HG03558 (cell line): ENCODE measurements at regions not wholly inside any gene's neighbourhood (a gene's known extent, or its start where the extent isn't known, plus 50 kb on each side); places are given as distances from the start of the nearest gene placed in this dataset.
"Not testable (repeated sequence)": the region's sequence is repeated elsewhere in the genome, so short reads cannot be mapped to it uniquely, and the experiment has no call there.

Experiments
- ATAC-seq: cut with Tn5 transposase; IDR thresholded peaks from one replicate; pipeline ENCODE4 v1.9.1; 2021; ENCODE audit warnings: moderate number of reproducible peaks; ENCODE audit not compliant: unreplicated experiment; ENCODE audit errors: extremely low read depth

DNA sequence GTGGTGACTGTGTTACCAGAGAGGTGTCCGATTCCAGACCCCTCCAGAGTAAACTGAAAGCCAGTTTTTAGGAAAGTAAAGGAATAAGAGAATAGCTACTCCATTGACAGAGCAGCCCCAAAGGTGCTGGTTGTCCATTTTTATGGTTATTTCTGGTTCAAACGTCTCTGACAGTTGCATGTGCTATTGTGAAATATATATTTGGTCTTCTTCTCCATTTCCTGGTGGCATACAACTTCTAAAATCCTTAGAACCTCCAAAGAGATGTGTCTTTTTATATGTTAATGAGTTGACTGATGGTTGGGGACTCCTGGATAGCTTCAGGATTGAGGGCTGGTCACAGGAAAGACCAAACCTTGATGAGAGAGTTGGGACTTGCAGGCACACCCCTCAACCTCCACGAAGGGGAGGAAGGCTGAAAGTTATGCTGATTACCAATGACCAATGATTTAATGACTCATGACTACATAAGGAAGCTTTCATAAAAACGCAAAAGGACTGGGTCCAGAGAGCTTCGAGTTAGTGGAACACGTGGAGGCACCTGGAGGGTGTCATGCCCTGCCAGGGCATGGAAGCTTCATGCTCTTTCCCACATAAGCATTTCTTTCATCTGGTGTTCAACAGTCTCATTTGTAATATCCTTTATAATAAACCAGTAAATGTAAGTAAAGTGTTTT, 100.7 kb downstream of the SLC16A1 start:
- no peak for ATAC-seq

DNA sequence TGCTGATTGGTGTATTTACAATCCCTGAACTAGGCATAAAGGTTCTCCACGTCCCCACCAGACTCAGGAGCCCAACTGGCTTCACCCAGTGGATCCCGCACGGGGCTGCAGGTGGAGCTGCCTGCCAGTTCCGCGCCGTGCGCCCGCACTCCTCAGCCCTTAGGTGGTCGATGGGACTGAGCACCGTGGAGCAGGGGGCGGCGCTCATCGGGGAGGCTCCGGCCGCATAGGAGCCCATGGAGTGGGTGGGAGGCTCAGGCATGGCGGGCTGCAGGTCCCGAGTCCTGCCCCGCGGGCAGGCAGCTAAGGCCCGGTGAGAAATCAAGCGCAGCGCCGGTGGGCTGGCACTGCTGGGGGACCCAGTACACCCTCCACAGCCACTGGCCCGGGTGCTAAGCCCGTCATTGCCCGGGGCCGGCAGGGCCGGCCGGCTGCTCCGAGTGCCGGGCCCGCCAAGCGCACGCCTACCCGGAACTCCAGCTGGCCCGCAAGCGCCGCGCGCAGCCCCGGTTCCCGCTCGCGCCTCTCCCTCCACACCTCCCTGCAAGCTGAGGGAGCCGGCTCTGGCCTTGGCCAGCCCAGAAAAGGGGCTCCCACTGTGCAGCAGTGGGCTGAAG, 101.5 kb downstream of the SLC16A1 start:
- not testable (repeated sequence) for ATAC-seq

DNA sequence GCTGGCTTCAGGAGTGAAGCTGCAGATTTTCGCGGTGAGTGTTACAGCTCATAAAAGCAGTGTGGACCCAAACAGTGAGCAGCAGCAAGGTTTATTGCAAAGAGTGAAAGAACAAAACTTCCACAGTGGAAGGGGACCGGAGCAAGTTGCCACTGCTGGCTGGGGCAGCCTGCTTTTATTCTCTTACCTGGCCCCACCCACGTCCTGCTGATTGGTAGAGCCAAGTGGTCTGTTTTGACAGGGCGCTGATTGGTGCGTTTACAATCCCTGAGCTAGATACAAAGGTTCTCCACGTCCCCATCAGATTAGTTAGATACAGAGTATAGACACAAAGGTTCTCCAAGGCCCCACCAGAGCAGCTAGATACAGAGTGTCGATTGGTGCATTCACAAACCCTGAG, 102.1 kb downstream of the SLC16A1 start:
- ATAC-seq, result not testable (repeated sequence)

DNA sequence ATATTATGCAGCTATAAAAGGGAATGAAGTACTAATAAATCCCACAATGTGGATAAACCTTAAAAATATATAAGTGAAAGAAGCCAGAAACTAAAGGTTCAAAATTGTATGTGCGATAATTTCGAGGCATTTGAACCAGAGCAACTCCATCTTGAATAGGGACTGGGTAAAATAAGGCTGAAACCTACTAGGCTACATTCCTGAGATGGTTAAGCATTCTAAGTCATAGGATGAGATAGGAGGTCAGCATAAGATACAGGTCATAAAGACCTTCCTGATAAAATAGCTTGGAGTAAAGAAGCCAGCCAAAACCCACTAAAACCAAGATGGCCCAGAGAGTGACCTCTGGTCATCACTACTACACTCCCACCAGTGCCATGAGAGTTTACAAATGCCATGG, 103.1 kb downstream of the SLC16A1 start:
- no peak for ATAC-seq

DNA sequence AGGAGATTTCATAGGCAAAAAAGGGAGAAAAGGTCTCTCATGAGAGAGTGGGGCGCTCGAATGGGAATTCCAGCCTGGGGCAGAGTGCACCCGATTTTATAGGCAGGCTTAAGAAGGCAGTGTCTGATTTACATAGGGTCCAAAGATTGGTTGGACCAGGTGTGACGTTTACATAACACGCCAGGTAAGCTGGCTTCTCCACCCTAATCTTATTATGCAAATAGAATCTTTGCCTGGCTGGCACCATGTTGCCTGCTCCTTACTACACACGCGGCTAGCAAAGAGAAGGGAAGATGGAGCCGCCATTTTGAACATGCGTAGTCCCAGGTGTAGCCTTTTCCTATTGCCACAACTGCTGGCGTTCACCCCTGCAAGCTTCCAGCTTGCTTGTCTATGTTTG, 103.7 kb downstream of the SLC16A1 start:
- ATAC-seq, result no peak

DNA sequence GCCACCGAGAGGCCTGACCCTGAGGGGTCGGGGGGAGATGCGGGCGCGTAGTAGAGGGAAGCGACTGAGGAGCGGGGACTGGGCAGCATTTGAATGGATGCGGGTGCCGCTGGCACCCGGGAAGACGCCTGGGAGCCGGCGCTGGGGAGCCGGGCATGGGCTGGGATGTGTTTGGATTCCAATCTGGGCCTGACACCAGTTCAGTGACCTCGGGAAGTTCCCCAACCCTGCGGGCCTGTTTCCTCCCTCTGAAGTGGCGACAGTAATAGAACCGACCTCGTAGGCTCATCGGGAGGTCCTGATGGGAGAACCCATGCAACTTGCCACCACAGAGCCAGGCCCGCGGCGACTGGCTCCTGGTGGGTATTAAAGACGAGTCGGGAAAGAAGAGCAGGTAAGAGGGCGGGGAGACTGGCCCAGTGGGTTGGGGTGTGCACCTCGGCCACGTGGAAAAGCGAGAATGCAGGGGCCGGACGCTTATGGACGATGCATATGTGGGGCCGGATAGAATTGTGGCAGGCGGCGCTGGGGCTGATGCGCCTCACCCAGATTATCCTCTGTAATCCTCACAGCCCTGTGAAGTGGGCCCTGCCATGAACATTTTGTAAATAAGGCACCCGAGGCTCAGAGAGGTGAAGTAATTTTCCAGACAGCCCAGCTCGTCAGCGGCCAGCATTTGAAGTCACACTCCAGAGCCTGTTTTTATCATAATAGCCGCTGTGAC, 105.8 kb downstream of the SLC16A1 start:
- ATAC-seq, result no peak

DNA sequence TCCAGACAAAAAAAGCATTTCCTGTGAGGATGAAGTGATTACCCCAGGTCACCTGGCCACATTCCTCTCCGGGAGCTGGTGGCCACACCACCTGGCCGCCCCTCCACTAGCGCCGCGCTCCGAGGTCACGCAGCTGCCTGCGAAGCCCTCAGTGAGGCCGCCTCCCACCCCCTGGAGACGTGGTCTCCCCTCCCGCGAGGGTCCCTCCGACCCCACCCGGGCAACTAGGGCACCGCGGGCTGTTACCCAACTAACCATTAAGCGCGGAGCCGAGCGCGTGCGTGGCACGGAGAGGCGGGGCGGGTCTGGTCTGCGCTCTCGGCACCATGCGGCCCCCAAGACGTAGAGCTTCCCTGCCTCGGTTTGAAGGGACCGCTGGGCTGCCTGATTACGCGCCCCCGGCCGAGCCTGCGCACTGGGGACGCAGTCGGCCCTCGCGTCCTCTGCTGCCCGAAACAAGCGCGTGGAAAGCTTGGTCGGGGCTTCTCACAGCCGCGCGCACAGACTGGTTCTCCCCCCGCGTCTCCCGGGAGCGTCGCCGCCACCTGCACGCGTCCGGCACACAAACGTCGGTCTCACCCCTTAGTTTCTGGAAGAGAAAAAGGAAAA, 106.5 kb downstream of the SLC16A1 start:
- ATAC-seq, result no peak

DNA sequence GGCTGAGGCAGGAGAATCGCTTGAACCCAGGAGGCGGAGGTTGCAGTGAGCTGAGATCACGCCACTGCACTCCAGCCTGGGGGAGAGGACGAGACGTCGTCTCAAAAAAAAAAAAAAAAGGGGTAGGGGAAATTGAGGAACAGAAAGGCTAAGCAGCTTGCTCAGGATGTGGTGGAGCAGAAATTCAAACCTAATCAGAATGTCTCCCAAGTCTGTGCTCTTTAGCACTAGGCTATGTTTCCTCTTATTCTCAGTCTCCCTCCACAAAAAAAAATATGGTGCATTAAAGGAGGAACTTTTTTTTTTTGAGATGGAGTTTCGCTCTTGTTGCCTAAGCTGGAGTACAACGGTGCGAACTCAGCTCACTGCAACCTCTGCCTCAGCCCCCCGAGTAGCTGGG, 114.2 kb downstream of the SLC16A1 start:
- no peak for ATAC-seq

DNA sequence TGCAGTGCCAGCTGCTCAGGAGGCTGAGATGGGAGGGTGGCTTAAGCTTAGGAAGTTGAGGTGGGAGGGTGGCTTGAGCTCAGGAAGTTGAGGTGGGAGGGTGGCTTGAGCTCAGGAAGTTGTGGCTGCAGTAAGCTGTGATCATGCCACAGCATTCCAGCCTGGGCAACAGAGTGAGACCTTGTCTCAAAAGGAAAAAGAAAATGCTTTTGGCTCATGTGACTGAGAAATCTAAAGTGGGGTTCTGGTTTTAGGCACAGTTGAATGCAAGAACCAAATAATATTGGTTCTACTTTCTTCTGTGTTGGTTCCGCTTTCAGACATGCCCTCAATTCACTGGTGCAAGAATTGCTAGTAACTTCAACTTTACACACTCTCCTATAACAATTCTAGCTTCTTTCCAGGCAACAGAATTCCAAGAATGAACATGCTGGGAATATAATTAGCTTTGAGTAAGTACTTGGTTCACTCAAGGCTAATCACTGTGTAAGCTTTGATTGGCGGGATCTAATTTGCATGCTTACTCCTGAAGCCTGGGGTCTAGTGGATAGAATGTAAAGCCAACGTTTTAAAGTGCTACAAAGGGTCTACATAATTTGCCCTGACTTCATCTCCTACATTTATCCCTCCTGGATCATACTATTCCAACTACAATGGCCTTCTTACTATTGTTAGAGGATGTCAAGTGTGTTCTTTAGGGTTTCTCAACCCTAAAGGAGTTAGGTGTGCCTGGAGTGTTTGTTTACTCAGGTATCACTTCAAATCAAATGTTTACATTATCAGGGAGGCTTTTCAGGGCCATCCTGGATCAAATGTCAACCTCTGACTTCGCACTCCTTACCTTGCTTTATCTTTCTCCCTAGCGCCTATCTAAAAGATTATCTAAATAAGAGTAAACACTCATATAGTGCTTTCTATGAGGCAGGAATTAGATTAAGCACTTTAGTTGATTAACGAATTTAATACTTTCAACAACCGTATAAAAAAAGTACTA, 115.1 kb downstream of the SLC16A1 start:
- ATAC-seq, result peak; percentile 79

DNA sequence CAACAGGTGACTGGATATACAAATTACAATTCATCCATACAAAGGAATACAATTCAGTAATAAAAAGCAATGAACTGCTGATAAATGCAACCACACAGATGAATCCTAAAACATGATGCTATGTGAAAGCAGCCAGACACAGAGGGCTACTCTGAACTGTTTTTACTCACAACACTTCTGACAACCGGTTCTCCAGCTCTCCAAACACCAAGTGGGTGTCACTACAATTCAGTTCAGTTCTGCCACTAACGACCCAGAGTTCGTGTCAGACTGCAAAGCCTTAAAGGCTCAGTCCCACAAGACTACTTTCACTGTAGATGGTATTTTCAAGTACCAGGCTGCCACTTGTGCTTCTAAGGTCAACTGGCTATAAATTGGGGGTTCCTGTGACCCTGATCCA, 119.4 kb downstream of the SLC16A1 start:
- no peak for ATAC-seq

DNA sequence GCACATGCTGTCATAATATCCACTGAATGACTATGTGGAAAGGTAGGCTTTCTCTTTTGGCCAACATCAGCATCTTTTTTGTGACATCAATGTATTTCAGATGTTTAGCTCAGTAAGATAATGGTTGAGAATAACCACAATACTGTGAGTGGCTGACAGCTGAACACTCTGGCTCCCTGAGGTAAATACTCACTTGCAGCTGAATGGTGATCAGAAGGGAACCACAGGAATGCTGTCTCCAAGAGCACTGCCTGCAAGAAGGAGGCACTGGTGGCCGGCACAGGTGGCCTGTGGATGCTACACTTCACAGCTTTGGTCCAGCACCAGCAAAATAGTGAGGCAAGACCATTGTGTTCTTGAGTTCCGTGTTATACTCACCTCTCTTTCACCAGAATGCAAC, 118.7 kb upstream of the PPM1J start:
- ATAC-seq, result no peak

DNA sequence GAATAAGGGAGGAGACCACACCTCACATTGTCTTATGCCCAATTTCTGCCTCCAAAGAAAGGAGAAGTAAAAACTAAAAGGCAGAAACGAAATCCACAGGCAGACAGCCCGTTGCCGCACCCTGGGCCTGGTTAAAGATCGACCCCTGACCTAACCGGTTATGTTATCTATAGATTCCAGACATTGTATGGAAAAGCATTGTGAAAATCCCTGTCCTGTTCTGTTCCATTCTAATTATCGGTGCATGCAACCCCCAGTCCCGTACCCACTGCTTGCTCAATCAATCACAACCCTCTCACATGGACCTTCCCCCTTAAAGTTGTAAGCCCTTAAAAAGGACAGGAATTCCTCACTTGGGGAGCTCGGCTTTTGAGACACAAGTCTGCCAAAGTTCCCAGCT, 117.1 kb upstream of the PPM1J start:
- not testable (repeated sequence) for ATAC-seq

DNA sequence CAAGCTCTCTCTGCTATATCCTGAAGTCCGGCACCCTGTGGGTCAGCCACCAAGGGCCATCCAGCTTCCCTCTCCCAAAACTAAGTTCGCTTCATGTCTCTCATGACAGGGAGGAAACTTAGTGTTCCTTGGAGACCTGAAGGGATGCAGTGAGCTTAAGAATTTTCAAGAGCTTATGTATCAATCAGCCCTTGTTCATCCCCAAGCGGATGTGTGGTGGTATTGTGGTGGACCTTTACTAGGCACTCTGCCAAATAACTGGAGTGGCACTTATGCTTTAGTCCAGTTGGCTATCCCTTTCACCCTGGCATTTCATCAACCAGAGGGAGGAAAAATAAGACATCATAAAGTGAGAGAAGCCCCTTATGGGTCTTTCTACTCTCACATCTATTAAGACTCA, 114.6 kb upstream of the PPM1J start:
- not testable (repeated sequence) for ATAC-seq

DNA sequence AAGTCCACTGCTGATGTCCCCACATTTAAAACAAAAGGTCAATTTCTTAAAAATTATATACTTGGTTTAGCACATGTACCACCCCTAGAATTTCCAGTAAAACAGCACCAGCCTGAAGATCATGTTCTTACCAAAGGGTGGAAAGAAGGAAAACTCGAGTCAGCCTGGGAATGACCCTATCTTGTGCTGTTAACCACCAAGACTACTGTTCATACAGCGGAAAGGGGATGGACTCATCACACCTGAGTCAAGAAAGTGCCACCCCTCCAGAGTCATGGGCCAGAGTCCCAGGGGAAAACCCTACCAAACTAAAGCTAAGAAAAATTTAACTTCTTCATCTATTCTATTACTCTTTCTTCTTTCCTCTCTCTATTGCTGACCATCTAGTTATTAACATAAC, 113.6 kb upstream of the PPM1J start:
- ATAC-seq, result no peak

DNA sequence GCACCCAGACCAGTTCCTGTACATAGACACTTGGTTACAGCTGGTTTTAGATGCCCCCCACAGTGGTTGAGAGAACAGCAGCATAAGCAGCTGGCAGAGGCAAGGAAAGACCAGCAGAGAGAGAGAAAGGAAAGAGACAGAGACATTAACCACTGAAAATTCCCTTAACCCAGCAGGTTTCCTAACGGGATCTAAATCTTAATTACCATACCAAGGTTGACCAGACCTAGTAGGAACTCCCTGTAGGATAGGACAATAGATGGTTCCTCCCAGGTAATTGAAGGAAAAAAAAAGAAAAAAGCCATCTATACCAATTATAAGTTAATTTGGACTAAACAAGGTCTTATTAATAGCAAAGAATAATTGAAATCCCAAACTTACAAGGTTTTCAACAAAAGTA, 112.3 kb upstream of the PPM1J start:
- not testable (repeated sequence) for ATAC-seq

DNA sequence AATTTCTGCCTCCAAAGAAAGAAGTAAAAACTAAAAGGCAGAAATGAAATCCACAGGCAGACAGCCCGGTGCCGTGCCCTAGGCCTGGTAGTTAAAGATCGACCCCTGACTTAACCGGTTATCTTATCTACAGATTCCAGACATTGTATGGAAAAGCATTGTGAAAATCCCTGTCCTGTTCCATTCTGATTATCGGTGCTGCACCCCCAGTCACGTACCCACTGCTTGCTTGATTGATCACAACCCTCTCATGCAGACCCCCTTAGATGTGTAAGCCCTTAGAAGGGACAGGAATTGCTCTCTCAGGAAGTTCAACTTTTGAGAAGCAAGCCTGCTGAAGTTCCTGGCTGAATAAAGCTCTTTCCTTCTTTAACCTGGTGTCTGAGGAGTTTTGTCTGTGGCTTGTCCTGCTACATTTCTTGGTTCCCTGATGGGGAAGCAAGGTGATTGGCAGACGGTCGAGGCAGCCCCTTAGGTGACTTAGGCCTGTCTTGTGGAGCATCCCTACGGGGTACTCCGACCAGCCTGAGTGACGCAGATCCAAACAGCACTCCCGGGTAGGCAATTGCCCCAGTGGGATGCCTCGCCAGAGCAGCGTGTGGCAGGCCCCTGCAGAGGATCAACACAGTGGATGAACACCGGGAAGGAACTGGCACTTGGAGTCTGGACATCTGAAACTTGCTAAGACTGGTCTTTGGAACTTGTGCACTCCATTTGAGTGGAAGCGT, 111.2 kb upstream of the PPM1J start:
- no peak for ATAC-seq

DNA sequence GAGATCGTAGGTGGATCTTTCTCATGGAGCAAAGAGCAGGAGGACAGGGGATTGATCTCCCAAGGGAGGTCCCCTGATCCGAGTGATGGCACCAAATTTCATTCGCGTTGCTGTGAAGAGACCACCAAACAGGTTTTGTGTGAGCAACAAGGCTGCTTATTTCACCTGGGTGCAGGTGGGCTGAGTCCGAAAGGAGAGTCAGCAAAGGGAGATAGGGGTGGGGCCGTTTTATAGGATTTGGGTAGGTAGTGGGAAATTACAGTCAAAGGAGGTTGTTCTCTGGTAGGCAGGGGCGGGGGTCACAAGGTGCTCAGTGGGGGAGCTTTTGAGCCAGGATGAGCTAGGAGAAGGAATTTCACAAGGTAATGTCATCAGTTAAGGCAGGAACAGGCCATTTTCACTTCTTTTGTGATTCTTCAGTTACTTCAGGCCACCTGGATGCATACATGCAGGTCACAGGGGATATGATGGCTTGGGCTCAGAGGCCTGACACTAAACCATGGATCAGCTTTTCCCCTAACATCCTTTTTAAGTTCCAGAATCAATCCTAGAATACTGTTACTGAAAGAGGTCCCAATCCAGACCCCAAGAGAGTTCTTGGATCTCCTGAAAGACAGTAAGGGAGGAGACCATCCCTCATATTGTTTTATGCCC, 110.6 kb upstream of the PPM1J start:
- ATAC-seq, result not testable (repeated sequence)

DNA sequence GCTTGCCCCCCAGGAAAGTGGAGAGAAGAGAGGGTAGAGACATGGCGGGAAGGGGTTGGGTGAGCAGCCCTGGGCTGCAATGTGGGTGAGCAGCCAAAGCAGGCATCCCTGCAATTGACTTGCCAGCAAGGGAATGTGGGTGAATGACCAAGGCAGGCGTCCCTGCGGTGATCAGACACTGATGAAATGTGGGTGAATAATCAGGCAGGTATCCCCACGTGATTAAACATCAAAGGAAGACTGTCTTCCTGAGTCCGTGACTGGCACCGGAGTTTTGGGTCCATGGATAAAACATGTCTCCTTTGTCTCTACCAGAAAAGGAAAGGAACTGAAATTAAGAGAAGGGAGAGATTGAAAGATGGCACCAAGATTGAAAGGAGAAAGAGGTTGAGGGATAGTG, 109.9 kb upstream of the PPM1J start:
- ATAC-seq, result not testable (repeated sequence)
